ENCODE measurements at regions not wholly inside any gene's neighbourhood (a gene's known extent, or its start where the extent isn't known, plus 50 kb on each side); places are given as distances from the start of the nearest gene placed in this dataset.

DNA sequence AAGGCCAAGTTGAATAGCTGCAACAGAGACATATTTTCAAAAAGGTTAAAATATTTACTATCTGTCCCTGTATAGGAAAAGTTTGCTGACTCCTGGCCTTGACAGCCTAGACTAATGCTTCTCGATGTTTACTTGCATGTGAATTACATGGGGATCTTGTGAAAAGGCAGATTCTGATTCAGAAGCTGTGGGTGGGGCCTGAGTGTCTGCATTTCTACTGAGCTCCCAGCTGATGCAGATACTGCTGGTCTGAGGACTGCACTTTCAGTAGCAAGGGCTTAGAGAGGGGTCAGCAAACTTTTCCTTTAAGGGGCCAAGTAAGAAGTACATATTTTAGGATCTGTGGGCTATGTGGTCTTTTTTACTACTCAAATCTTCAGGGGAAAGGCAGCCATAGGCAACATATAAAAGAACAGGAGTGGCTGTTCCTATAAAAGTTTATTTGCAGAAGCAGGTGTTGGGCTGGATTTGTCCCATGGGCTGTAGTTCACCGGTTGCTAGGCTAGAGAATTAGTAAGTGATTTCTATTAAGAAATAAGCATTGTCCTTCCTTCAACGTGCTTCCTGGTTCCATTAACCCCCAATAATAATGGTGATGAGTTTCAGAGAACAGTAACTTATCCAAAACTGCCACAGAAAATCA, 97.2 kb upstream of the PDE5A start (continued):
- TF ChIP-seq LRRFIP1 (CRISPR knock-in tag; conservative IDR thresholded peaks at IDR 0.05): no peak
- TF ChIP-seq, protein P1, sequence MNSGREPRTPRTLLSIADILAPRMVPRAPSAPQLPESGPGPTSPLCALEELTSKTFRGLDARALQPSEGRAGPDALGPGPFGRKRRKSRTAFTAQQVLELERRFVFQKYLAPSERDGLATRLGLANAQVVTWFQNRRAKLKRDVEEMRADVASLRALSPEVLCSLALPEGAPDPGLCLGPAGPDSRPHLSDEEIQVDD (CRISPR knock-in tag; IDR thresholded peaks at IDR 0.05; ENCODE audit: borderline replicate concordance): no peak
- TF ChIP-seq, protein P2, sequence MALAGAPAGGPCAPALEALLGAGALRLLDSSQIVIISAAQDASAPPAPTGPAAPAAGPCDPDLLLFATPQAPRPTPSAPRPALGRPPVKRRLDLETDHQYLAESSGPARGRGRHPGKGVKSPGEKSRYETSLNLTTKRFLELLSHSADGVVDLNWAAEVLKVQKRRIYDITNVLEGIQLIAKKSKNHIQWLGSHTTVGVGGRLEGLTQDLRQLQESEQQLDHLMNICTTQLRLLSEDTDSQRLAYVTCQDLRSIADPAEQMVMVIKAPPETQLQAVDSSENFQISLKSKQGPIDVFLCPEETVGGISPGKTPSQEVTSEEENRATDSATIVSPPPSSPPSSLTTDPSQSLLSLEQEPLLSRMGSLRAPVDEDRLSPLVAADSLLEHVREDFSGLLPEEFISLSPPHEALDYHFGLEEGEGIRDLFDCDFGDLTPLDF (CRISPR knock-in tag; IDR thresholded peaks at IDR 0.05): no peak

DNA sequence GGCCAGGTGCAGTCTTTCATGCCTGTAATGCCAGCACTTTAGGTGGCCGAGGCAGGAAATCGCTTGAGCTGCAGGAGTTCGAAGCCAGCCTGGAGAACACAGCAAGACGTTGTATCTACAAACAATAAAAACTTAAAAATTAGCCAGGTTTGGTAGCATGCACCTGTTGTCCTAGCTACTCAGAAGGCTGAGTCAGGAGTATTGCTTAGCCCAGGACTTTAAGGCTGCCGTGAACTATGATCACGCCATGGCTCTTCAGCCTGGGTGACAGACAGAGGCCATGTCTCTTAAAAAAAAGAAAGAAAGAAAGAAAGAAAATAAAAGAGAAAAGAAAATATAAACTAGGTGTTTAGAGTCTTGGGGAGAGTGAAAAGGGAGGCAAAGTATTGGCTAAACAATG, 96.4 kb upstream of the PDE5A start:
- ATAC-seq (no peak), FAIRE-seq (no peak), DNase-seq (ENCODE audit: low spot score) (no peak)
- Histone ChIP-seq H2AFZ (ENCODE audit: low read length) (no peak overlapping the region), H3K36me3 (replicated peaks in 1 of 2; ENCODE audit: control insufficient read depth in 1 of 2, insufficient read depth in 2 of 2, low read length in 2 of 2) (no peaks in the 10 kb centered on the region), H3K79me2 (ENCODE audit: insufficient read depth, low read length) (no peaks in the 10 kb centered on the region), H3K9me3 (ENCODE audit: low read length) (peaks cover 5% of the 10 kb centered on the region; the same call in 1 of the 2 replicates), H4K20me1 (ENCODE audit: insufficient read depth, low read length) (no peaks in the 10 kb centered on the region), H3K27me3 (ENCODE audit: control insufficient read depth in 1 of 2, insufficient read depth in 2 of 2, low read length in 2 of 2) (no peaks in the 10 kb centered on the region), H3K4me1 (ENCODE audit: insufficient read depth, low read length) (peaks cover 3% of the 10 kb centered on the region), H3K4me2 (ENCODE audit: low read depth, low read length) (no peak overlapping the region), H3K9ac (ENCODE audit: insufficient read depth, low read depth, low read length) (no peak overlapping the region), H3K27ac (ENCODE audit: extremely low read length, insufficient read depth, low read length) (no peak overlapping the region), H3K4me3 (replicated peaks in 1 of 3; ENCODE audit: insufficient read depth in 1 of 3, low read depth in 2 of 3, low read length in 3 of 3) (no peak overlapping the region)
- CTCF ChIA-PET (ENCODE audit: low intra/inter-chr PET ratio, low total read pairs): no interaction called here
- TF ChIP-seq ZNF678 (CRISPR knock-in tag; IDR thresholded peaks at IDR 0.05): no peak
- no peak for TF ChIP-seq ZNF749 (CRISPR knock-in tag; IDR thresholded peaks at IDR 0.05; ENCODE audit: borderline replicate concordance)
- TF ChIP-seq, protein P3, sequence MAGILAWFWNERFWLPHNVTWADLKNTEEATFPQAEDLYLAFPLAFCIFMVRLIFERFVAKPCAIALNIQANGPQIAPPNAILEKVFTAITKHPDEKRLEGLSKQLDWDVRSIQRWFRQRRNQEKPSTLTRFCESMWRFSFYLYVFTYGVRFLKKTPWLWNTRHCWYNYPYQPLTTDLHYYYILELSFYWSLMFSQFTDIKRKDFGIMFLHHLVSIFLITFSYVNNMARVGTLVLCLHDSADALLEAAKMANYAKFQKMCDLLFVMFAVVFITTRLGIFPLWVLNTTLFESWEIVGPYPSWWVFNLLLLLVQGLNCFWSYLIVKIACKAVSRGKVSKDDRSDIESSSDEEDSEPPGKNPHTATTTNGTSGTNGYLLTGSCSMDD (CRISPR knock-in tag; IDR thresholded peaks at IDR 0.05): no peak
- no peak for TF ChIP-seq ZBTB3 (CRISPR knock-in tag; IDR thresholded peaks at IDR 0.05; ENCODE audit: borderline replicate concordance, low read depth)
- TF ChIP-seq ZNF660 (CRISPR knock-in tag; IDR thresholded peaks at IDR 0.05; ENCODE audit: borderline replicate concordance, low read depth): no peak
- TF ChIP-seq SP2 (CRISPR knock-in tag; IDR thresholded peaks at IDR 0.05): no peak
- WGBS (ENCODE audit: low lambda C conversion rate): 28% methylated on average over 6 of the region's 6 CpGs
- intact Hi-C loops (cut with micrococcal nuclease; ENCODE audit: unreplicated experiment) (no loop called here), in situ Hi-C loops (cut with HindIII; ENCODE audit: extremely low pct_ligation_motif_present, low pct_unique_long_range_greater_than_20kb) (no loop called here)
- no TSS peak for BruUV-seq (replicated peaks)
- POLR2A ChIA-PET: no interaction called here
